ENCODE measurements at regions not wholly inside any gene's neighbourhood (a gene's known extent, or its start where the extent isn't known, plus 50 kb on each side); places are given as distances from the start of the nearest gene placed in this dataset.
"Not testable (repeated sequence)": the region's sequence is repeated elsewhere in the genome, so short reads cannot be mapped to it uniquely, and the experiment has no call there.

GRCh38 chr10:57472823-57473619 is 794.7 kb downstream of the IPMK start:
- DNase-seq = no peak

- DNase-seq = no peak
Observed at GRCh38 chr10:57468894-57469432, 798.7 kb downstream of the IPMK start.

GRCh38 chr10:57465155-57465554 is 802.5 kb downstream of the IPMK start:
- DNase-seq = no peak

- DNase-seq = no peak
Observed at GRCh38 chr10:57460540-57460939, 807.2 kb downstream of the IPMK start.

- no peak for DNase-seq
Observed at GRCh38 chr10:57457972-57458512, 809.7 kb downstream of the IPMK start.

- DNase-seq = no peak
Observed at GRCh38 chr10:57430376-57430775, 837.3 kb downstream of the IPMK start.

- no peak for DNase-seq
Observed at GRCh38 chr10:57420881-57421280, 846.8 kb downstream of the IPMK start.

GRCh38 chr10:57418476-57418875 is 849.2 kb downstream of the IPMK start:
- no peak for DNase-seq

GRCh38 chr10:57395923-57396322 is 871.8 kb downstream of the IPMK start:
- no peak for DNase-seq

GRCh38 chr10:57367412-57367811 is 900.3 kb downstream of the IPMK start:
- no peak for DNase-seq

- DNase-seq = no peak
Observed at GRCh38 chr10:57362811-57363210, 904.9 kb downstream of the IPMK start.

- no peak for DNase-seq
Observed at GRCh38 chr10:57353403-57354003, 914.2 kb downstream of the IPMK start.

- DNase-seq = no peak
Observed at GRCh38 chr10:57351076-57351475, 916.6 kb downstream of the IPMK start.

GRCh38 chr10:57341294-57341693 is 926.4 kb downstream of the IPMK start:
- no peak for DNase-seq

GRCh38 chr10:57338823-57339558 is 928.7 kb downstream of the IPMK start:
- no peak for DNase-seq

GRCh38 chr10:57336865-57337264 is 930.8 kb downstream of the IPMK start:
- no peak for DNase-seq

- DNase-seq = no peak
Observed at GRCh38 chr10:57336341-57336740, 931.4 kb downstream of the IPMK start.

GRCh38 chr10:57334523-57334922 is 933.2 kb downstream of the IPMK start:
- no peak for DNase-seq

GRCh38 chr10:57333880-57334279 is 933.8 kb downstream of the IPMK start:
- DNase-seq = no peak

GRCh38 chr10:57321400-57321854 is 946.3 kb downstream of the IPMK start:
- not testable (repeated sequence) for DNase-seq

- no peak for DNase-seq
Observed at GRCh38 chr10:57320416-57320815, 947.3 kb downstream of the IPMK start.

GRCh38 chr10:57314046-57314445 is 953.0 kb upstream of the ZWINT start:
- no peak for DNase-seq

GRCh38 chr10:57303566-57303965 is 942.5 kb upstream of the ZWINT start:
- no peak for DNase-seq
